ENCODE measurements at regions not wholly inside any gene's neighbourhood (a gene's known extent, or its start where the extent isn't known, plus 50 kb on each side); places are given as distances from the start of the nearest gene placed in this dataset.

DNA sequence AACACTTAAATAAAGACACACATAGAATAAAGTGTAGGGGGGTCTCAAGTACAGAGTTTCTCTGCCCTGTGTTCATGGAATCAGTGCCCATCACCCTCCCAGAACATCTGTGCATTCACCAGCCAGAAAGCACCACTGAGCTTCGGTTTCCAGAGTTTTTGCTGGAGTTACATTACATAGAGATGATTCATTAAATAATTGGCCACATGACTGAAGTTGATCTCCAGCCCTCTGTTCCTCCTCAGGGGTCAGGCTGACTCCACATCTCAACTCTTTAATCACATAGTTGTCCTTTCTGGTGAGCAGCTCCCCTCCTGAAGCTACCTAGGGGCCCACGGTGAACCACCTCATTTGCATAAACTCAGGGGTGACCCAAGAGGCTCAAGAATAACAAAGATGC lies 129.8 kb downstream of the METTL4 start:
- no peak for DNase-seq
- Histone ChIP-seq H3K4me3 (no peak overlapping the region), H3K36me3 (no peaks in the 10 kb centered on the region), H3K9me3 (no peaks in the 10 kb centered on the region), H3K4me1 (no peaks in the 10 kb centered on the region), H3K27ac (no peak overlapping the region), H3K27me3 (no peaks in the 10 kb centered on the region)
- no peak for TF ChIP-seq POLR2AphosphoS5 (IDR thresholded peaks at IDR 0.05)
- TF ChIP-seq CTCF (IDR thresholded peaks at IDR 0.05) = no peak
- TF ChIP-seq POLR2A (IDR thresholded peaks at IDR 0.05) = no peak
- TF ChIP-seq EP300 (IDR thresholded peaks at IDR 0.05) = no peak
- intact Hi-C loops (cut with DNase I) = no loop called here
- WGBS, 2 donors = 79 to 82% methylated on average over 2 of the region's 2 CpGs

DNA sequence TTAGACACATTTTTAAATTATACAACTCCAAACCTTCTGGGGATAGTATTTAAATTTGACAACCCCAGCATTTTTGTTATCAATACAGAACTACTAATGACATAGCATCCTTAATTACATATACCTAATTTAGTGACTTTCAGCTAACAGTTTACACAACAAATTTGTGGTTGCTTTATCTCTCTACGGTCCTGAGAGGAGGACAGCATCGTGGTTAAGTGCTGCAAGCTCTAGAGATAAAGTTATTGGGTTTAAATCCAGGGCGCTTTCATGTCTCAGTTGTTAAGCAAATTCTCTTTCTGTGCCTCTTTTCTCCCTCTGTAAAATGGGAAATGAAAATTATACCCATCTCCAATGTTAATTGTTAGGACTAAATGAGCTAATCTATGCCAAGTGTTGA lies 129.3 kb downstream of the METTL4 start:
- TF ChIP-seq POLR2AphosphoS5 (IDR thresholded peaks at IDR 0.05) (no peak), EP300 (IDR thresholded peaks at IDR 0.05) (no peak), CTCF (IDR thresholded peaks at IDR 0.05) (no peak), POLR2A (IDR thresholded peaks at IDR 0.05) (no peak)
- no peak for DNase-seq
- 49 to 63% methylated on average over 3 of the region's 3 CpGs for WGBS, 2 donors
- Histone ChIP-seq H3K4me3 (no peak overlapping the region), H3K27me3 (no peaks in the 10 kb centered on the region), H3K4me1 (no peaks in the 10 kb centered on the region), H3K9me3 (no peaks in the 10 kb centered on the region), H3K27ac (no peak overlapping the region), H3K36me3 (no peaks in the 10 kb centered on the region)
- intact Hi-C loops (cut with DNase I) = no loop called here

DNA sequence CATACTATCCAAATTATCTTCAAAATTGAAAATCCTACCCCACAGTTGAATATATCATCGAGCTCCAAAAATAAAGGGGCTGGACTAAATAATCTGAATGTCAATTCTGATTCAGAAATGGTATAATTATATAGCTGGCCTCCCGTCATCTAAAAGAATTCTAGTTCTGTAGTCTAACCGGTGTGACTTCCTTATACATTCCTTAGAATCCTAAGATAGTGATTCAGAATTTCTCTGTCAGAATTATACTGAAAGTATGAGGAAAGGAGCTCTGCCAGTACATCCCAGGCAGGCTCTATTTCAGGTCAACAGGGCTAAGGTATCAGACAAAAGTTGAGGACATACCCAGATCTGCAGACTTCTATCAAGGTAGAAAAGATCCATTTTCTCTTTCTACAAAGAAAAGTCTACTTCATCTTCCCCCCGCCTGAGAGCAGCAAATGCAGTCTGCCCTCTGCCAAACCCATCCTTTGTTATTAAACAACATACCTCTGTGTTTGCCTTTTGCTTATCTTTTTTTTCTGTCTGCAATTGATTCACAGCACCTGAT lies 128.5 kb downstream of the METTL4 start:
- no peak for TF ChIP-seq EP300 (IDR thresholded peaks at IDR 0.05)
- TF ChIP-seq POLR2AphosphoS5 (IDR thresholded peaks at IDR 0.05) = no peak
- TF ChIP-seq CTCF (IDR thresholded peaks at IDR 0.05) = no peak
- no peak for TF ChIP-seq POLR2A (IDR thresholded peaks at IDR 0.05)
- DNase-seq = no peak
- no peak overlapping the region for H3K4me3 ChIP-seq
- WGBS, 2 donors = 68 to 84% methylated on average over 4 of the region's 4 CpGs
- H3K27me3 ChIP-seq = no peaks in the 10 kb centered on the region
- intact Hi-C loops (cut with DNase I) = no loop called here
- H3K27ac ChIP-seq = no peak overlapping the region
- no peaks in the 10 kb centered on the region for H3K36me3 ChIP-seq
- no peaks in the 10 kb centered on the region for H3K4me1 ChIP-seq
- no peaks in the 10 kb centered on the region for H3K9me3 ChIP-seq

DNA sequence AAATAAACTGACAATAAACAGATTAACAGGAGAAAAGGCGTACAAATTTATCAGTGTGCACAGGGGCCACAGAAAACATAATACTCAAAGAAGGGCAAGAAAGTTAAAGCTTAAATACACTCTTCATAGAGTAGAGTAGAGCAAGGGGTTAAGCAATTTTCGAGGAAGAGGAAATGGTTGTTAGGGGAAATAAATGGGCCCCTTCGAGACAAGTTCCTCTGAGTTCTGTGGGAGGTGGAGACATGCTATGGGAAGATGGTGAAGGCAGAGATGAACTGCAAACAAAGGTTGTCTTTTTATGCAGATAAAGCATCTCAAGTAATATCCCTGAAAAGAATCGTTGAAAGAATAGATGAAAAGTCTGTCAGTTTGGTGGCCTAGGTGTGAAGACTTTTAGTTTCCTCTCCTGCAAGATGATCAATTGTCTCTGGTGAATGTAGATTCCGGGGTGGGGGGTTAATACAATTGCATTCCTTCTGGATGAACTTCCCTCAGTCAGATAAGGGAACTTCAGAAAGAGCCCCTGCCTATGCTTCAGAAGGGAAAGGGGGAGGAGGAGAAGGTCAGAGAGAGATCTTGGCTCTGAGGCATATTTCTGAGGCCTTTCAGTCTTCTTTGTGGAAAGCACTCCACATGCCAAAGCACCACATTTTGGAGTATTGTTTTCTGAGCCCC lies 127.0 kb downstream of the METTL4 start:
- TF ChIP-seq CTCF (IDR thresholded peaks at IDR 0.05) (no peak), EP300 (IDR thresholded peaks at IDR 0.05) (no peak), POLR2A (IDR thresholded peaks at IDR 0.05) (no peak)
- H3K27me3 ChIP-seq = no peaks in the 10 kb centered on the region
- WGBS, 2 donors = 30 to 38% methylated on average over 5 of the region's 5 CpGs
- no peaks in the 10 kb centered on the region for H3K9me3 ChIP-seq
- DNase-seq = no peak
- H3K4me1 ChIP-seq = no peaks in the 10 kb centered on the region
- intact Hi-C loops (cut with DNase I) = no loop called here
- no peaks in the 10 kb centered on the region for H3K36me3 ChIP-seq
- no peak overlapping the region for H3K4me3 ChIP-seq
- no peak overlapping the region for H3K27ac ChIP-seq

All from sigmoid colon (tissue), 6 donors.